Fibroblast of villous mesenchyme (primary cell): ENCODE measurements at regions not wholly inside any gene's neighbourhood (a gene's known extent, or its start where the extent isn't known, plus 50 kb on each side); places are given as distances from the start of the nearest gene placed in this dataset.
A peak's percentile ranks its signal among the peaks of the same experiment; 100 is the strongest.

Experiments
- DNase-seq: peaks from one replicate; pipeline ENCODE4 v3.0.0-alpha.2; 2010; ENCODE audit warnings: low read depth
- H3K4me3 ChIP-seq: 2 replicates; pipeline ENCODE4 v1.5.1; 2011; ENCODE audit warnings: low read depth, mild to moderate bottlenecking, low read length
- TF ChIP-seq, protein P1 (sequence below): IDR thresholded peaks from 2 replicates; pipeline ENCODE4 v1.5.1; 2012; ENCODE audit warnings: low read depth, mild to moderate bottlenecking, low read length; ENCODE audit not compliant: insufficient read depth

DNA sequence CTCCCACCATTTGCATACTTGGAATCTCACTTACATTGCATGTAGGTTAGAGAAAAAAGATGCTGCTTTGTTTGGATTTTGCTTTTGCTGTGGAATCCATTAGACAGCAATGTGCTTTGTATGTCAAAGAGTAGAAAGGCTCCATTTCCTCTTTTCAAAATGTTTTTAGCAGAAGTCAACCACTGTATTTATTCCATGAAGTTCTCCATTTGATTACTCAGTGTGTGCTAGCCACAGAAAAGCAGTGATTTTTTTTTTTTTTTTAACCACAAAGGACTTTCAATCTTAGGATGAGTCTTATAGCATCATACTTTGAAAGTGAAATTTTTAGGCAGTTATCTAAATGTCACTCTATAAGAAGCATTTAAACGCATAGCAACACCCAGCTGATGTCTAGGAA, 285.0 kb upstream of the ADAMTS9 start:
- H3K4me3 ChIP-seq, result no peak overlapping the region
- TF ChIP-seq, protein P1, sequence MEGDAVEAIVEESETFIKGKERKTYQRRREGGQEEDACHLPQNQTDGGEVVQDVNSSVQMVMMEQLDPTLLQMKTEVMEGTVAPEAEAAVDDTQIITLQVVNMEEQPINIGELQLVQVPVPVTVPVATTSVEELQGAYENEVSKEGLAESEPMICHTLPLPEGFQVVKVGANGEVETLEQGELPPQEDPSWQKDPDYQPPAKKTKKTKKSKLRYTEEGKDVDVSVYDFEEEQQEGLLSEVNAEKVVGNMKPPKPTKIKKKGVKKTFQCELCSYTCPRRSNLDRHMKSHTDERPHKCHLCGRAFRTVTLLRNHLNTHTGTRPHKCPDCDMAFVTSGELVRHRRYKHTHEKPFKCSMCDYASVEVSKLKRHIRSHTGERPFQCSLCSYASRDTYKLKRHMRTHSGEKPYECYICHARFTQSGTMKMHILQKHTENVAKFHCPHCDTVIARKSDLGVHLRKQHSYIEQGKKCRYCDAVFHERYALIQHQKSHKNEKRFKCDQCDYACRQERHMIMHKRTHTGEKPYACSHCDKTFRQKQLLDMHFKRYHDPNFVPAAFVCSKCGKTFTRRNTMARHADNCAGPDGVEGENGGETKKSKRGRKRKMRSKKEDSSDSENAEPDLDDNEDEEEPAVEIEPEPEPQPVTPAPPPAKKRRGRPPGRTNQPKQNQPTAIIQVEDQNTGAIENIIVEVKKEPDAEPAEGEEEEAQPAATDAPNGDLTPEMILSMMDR, result no peak
- no peak for DNase-seq

DNA sequence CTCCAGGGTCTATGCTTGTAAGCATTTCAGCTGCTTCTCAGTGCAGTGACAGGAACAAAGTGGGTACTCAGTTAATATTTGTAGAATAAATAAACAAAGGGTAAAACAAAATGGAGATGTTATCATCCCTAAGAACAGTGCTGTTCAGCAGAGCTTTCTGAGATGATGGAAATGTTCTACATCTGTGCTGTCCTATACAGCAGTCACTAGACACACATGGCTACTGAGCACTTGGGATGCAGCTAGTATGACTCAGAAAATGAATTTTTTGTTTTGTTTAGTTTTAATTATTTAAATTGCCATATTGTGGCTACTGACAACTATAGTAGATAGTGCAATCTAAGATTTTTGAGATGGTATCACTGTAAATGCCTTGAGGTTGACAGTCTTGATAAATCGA, 283.8 kb upstream of the ADAMTS9 start:
- no peak overlapping the region for H3K4me3 ChIP-seq
- no peak for DNase-seq
- TF ChIP-seq, protein P1, result no peak

DNA sequence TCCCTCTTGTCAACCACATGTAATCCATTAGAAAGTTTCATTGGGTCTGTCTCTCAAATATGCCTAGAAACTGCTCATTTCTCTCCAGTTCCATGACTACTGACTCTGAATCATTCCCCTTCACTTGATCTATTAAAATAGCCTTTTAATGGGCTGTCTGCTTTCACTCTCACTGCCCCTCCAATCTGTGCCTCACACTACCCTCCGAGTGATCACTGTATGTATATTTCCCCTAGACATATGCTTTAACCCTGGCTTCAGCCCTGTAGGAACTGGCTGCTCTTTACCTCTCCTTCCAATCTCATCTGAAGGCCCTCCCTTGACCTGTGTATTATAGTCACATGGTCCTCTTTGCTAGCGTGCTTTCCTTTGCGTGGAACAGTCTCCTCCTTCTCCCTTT, 282.8 kb upstream of the ADAMTS9 start:
- no peak overlapping the region for H3K4me3 ChIP-seq
- TF ChIP-seq, protein P1, result no peak

DNA sequence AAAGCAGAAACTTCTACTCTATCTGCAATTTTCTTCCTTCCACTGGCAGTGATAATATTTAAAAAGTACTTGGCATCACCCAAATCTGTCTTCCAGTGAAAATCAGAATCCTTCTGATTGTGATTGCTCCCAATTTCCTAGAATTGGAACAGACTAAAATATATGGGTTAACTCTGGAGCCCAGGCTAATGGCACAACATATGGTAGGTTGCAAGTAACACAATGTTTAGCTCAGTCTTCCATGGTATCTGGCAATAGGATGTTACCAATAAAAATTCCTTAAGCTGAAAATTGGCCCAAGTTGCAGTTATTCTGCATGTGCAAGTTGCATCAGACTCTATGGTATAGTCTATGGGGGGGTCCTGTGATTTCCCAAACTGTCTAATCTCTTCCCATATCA, 273.5 kb upstream of the ADAMTS9 start:
- DNase-seq, result peak; percentile 10
- TF ChIP-seq, protein P1, result no peak
- no peak overlapping the region for H3K4me3 ChIP-seq

More for the DNA sequence above, 282.8 kb upstream of the ADAMTS9 start:
- no peak for DNase-seq

DNA sequence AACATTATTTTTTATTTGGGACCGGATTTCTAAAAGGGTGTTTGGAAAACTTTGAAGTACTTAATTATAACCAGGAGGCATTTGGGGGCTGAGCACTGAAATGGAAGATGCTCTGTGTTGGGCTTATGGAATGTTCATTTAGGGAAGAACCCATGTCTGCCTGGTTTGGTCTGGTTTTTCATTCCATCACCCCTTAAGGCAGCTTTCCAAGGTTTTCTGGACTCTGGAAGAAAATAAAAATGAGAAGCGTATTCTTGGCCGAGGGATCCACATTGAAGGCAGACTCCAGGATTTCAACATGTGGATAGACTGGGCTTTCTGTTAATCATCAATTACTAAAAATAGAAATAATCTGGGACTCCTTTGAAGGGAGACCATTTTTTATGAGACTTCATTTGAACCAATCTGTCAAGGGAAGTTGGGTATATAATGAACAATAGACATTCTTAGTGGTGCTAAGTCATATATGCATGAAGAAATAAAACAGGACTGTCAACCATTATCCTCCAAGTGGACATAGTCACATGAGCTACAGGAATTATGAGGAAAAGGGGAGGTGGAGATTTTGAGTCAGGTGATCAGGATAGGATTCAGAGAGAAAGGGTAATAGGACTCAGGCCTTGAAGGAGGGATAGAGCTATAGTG, 270.5 kb upstream of the ADAMTS9 start:
- no peak overlapping the region for H3K4me3 ChIP-seq
- no peak for DNase-seq
- TF ChIP-seq, protein P1, result no peak

DNA sequence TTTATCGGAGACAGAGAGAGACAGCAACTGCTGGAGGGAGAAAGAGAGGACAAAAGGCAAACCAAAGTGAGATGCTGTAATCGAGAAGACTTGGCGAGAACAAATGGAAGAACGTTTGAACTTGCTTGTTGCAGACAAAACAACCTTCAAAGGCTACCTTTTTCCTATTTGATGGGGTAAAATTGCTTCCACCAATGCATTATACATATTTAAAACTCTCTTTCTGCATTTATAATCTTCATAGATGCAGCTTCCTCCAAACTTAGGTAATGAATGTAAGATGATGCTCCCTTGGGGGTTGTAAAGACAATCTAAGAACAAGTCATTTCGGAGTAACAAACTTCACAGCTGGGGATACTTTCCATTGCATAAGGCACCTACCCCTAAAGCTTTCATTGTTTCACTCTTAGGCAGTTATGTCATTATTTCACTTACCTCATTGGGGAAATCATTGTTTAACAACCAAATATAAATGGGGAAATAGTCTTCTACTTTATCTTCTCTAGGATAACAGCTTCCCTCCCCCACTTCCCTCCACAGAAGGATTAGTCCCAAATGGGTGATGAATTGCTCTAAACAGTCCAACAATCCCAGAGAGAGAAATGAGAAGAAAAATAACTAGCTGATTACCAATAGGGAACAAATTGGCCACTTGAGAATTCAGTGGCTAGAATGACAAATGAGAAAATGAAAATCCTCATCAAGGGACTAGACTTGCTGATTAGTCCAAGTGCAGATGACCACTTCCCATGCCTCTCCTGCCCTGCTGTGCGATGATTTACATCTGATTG, 269.8 kb upstream of the ADAMTS9 start:
- TF ChIP-seq, protein P1, result no peak
- H3K4me3 ChIP-seq, result no peak overlapping the region
- DNase-seq, result no peak
